HFF-Myc (cell line): ENCODE measurements at regions not wholly inside any gene's neighbourhood (a gene's known extent, or its start where the extent isn't known, plus 50 kb on each side); places are given as distances from the start of the nearest gene placed in this dataset.

Source experiments
- DNase-seq: peaks from one replicate; pipeline ENCODE4 v3.0.0-alpha.2; 2011; ENCODE audit warnings: low read depth; ENCODE audit errors: extremely low read depth
- H3K4me3 ChIP-seq: replicated peaks from 2 replicates; pipeline ENCODE4 v1.5.1; 2011; ENCODE audit warnings: low read depth, mild to moderate bottlenecking, control low read depth, low read length
- CTCF ChIP-seq: IDR thresholded peaks from 2 replicates; pipeline ENCODE4 v1.5.1; 2012; ENCODE audit warnings: mild to moderate bottlenecking, low read depth, low read length, control low read depth; ENCODE audit errors: missing control alignments

GRCh38 chr19:30266687-30267086, 105.5 kb upstream of the ZNF536 start:
- no peak for DNase-seq
- no peak for TF ChIP-seq CTCF
- H3K4me3 ChIP-seq: no peak overlapping the region

- no peak for DNase-seq
- no peak for TF ChIP-seq CTCF
- H3K4me3 ChIP-seq: no peak overlapping the region
Measured at GRCh38 chr19:30267332-30267731, 104.9 kb upstream of the ZNF536 start.

- no peak for TF ChIP-seq CTCF
- DNase-seq: no peak
- no peak overlapping the region for H3K4me3 ChIP-seq
Measured at GRCh38 chr19:30268601-30269000, 103.6 kb upstream of the ZNF536 start.

GRCh38 chr19:30269638-30270037, 102.5 kb upstream of the ZNF536 start:
- no peak for DNase-seq
- H3K4me3 ChIP-seq: no peak overlapping the region

GRCh38 chr19:30271816-30272215, 100.4 kb upstream of the ZNF536 start:
- no peak overlapping the region for H3K4me3 ChIP-seq
- no peak for TF ChIP-seq CTCF
- no peak for DNase-seq

More at GRCh38 chr19:30269638-30270037, 102.5 kb upstream of the ZNF536 start:
- no peak for TF ChIP-seq CTCF

- DNase-seq: no peak
- TF ChIP-seq CTCF: no peak
- H3K4me3 ChIP-seq: no peak overlapping the region
Measured at GRCh38 chr19:30272554-30272953, 99.6 kb upstream of the ZNF536 start.

GRCh38 chr19:30273184-30273583, 99.0 kb upstream of the ZNF536 start:
- TF ChIP-seq CTCF: no peak
- DNase-seq: no peak

More at GRCh38 chr19:30273184-30273583, 99.0 kb upstream of the ZNF536 start:
- no peak overlapping the region for H3K4me3 ChIP-seq
